Esophagus muscularis mucosa (tissue), 3 donors: ENCODE measurements at regions not wholly inside any gene's neighbourhood (a gene's known extent, or its start where the extent isn't known, plus 50 kb on each side); places are given as distances from the start of the nearest gene placed in this dataset.
"Not testable (repeated sequence)": the region's sequence is repeated elsewhere in the genome, so short reads cannot be mapped to it uniquely, and the experiment has no call there.

Source experiments
- CTCF ChIP-seq, 3 experiments: fragments of 200-600 bp in 2 of 3; fragments of 450-650 bp in 1 of 3; sonication (generic) in 2 of 3; IDR thresholded peaks; one replicate each; pipeline ENCODE4 v1.5.1; 2017 to 2019; ENCODE audit warnings: antibody characterized with exemption in 3 of 3, mild to moderate bottlenecking in 2 of 3, moderate library complexity in 1 of 3
- POLR2AphosphoS5 ChIP-seq, 2 donors: sonication (generic); formaldehyde crosslinking; IDR thresholded peaks; one replicate each; pipeline ENCODE4 v1.6.1; 2017; ENCODE audit warnings: antibody characterized with exemption in 2 of 2

GRCh38 chr14:105642486-105642885 lies 116.1 kb downstream of the TMEM121 start:
- not testable (repeated sequence) for TF ChIP-seq CTCF, POLR2AphosphoS5 (IDR thresholded peaks at IDR 0.05)
